Fibroblast of skin of back (primary cell): ENCODE measurements at regions not wholly inside any gene's neighbourhood (a gene's known extent, or its start where the extent isn't known, plus 50 kb on each side); places are given as distances from the start of the nearest gene placed in this dataset.
A peak's percentile ranks its signal among the peaks of the same experiment; 100 is the strongest.

Source experiments
- DNase-seq: peaks from one replicate; pipeline ENCODE4 v3.0.0-alpha.2; 2013

DNA sequence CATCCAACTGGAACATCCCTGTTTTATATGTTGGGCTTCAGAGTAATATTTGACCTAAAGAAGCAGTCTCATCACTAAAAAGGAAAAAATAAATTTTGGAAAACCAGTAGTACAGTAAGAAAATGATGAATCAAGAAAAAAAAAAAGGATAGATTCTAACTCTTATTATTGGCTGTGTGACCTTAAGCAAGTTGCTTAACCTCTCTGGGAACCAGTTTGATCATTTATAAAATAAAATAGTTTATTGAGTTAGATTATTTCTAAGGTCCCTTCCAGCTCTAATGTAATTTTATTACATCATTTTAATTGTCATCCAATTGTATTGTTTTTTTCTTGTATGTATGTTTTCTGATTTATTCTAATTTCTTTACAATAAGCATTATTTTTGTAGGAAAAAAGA, 127.0 kb downstream of the PRELID2 start:
- DNase-seq: no peak

DNA sequence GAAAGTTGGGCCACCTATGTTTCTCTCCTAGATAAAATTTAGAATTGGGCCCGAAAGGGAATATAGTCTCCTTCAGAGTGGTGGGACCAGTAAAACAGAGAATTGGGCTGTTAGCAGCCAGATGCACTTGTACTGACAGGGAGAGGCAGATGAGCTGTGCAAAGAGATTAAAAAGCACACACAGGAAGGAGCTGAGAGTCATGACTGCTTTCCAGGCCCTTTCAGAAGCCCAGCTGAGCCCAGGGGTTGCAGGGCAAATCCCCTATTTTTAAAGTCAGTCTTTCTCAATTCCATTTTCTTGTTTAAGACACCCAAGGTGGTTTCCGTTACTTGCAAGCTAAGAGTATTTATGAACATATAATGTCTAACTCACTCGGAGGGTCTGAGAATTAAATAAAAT, 130.4 kb downstream of the PRELID2 start:
- no peak for DNase-seq

DNA sequence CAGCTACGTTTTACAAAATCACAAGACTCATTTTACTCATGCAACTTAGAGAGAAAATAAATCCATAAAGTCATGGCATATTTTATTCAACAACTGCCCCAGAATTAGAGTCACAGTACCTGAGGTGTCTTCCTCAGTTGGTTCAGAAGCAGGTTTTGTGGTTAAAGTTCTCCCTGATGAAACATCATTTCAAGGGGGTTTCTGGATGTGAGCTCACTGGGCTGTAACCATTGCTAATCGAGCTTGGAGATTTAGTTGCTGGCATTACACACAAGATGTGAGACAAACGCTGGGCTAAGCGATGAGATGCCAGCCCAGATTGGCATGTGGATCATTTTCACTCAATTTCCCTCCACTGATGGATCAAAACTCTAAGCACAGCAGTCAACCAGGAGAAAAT, 131.3 kb downstream of the PRELID2 start:
- DNase-seq: no peak

DNA sequence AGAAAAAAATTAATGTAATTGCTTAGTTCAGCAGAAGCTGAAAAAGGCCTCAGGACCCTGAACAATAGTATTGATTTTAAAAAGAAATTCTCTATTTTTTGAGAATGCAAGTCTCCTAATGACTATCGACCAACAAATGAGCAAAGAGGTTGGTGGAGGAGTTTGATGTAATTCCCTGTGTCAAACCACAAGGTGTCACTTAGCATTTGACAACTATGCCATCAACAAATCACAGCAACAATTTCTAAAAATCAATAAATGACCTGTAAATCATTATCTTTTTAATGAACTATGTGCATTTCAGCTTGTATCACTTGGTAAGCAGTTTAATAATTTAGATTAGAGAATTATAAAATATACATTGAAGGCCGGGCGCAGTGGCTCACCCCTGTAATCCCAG, 133.7 kb downstream of the PRELID2 start:
- DNase-seq: no peak

DNA sequence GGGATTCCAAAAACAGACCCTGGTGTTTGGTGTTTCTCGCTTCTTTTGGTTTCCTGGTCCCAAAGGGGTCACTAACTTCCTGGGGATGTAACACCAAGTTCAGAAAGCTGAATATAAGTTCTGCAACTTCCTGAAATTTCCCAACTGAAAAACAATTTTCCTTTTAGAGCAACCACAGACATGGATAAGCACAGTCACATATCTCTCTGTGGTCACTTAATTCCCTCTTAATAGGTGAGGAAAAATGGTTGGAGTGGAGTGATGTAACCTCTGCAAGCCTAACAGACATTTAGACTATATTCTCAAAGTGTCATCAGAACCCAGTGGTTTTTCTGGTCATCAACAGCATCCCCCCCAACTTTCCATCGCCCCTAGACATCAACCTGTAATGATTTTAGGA, 135.3 kb downstream of the PRELID2 start:
- no peak for DNase-seq

DNA sequence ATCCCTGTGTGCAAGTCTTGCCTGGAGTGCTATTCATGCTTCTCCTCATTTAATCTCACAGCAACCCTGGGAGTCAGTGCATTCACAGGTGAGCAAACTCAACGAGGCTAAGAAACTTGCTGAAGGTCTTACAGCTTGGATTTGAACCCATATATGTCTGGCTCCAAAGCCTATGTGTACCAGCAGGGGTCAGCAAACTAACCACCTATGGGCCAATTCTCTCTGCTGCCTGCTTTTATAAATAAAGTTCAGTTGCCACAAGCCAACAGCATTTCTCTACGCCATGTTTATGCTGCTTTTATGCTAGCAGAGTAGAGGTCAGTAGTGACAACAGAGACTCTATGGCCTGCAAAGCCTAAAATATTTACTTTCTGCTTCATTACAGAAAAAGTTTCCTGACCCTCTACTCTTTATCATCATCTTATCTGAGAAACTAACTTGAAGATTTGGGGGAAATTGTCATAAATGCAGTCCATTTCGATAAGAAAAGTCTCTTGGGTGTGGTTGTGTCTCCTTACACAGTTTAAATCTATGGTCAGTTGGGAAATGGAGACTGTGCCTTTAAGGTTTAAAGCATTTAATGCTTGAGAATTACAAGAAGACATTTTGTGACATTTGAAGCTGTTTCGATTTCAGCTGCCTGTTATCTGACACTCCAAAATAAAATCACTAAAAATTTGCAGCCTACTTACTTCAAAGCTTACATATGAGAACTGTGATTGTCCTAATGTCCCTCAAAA, 137.7 kb downstream of the PRELID2 start:
- peak; percentile 35 for DNase-seq

DNA sequence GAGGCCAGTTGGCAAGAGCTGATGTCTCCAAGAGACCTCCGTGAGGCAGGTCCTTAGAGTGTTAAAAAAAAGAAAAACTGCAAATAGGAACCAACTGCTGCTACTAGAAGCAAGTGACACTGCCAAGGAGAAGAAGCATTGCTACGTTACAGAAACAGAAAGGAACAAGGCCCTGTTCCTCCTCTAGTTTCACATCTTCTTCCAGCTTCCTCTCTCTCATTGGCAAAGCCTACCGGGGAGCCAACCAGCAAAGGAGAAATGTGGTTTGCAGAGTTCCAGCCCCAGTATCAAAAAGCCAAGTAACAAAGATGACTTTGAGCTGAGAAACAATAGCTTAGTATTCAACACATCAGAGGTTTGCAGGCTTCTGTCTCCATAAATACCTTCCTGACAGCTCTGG, 145.9 kb downstream of the PRELID2 start:
- DNase-seq: no peak

DNA sequence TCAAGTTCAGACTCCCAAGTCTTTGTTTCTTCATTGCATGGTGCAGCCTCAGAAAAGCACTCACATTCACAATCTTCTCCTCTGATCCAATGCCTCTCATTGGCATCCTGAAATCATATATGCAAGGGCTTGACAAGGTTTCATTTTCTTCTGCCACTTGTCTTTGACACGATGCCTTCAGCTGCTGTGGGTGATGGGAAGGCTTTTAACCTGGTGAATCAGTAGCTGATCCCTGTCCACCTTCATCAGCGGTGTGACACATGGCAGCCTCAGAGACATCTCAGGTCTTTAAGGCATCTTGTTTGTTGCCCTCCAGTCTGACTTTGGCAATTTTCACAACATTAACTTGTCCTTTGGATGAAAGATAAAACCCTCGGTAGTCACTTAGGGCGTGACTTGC, 147.2 kb downstream of the PRELID2 start:
- no peak for DNase-seq

DNA sequence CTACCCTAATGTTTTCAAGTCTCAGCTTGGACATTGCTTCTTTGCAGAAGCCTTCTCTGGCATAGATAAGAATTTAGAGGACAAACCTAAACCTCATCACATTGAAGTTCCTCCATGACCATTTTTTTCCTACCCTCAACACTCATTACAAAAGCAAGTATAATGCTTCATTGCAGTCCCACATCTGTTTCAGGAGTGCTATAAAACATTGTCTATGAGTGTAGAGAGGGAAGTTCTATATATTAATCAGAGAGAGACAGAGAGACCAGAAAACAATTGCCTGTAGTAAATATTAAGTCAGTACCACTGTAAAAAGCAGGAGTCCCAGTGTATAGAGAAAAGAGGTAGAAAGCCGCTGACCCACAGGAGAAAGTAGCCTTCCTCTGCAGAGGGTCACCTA, 149.7 kb downstream of the PRELID2 start:
- no peak for DNase-seq

DNA sequence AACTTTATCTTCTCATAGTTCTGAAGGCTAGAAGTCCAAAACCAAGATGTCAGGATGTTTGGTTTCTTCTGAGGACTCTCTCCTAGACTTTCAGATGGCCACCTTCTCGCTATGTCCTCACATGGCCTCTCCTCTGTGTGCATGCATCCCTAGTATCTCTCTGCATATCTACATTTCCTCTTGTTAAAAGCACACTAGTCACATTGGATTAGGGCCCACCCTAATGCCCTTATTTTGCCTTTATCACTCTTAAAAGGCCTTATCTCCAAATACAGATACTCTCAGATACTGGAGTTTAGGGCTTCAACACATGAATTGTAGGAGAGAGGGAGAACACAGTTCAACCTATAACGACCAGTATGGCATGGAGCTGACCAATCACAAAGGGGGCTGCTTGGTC, 151.7 kb downstream of the PRELID2 start:
- no peak for DNase-seq

DNA sequence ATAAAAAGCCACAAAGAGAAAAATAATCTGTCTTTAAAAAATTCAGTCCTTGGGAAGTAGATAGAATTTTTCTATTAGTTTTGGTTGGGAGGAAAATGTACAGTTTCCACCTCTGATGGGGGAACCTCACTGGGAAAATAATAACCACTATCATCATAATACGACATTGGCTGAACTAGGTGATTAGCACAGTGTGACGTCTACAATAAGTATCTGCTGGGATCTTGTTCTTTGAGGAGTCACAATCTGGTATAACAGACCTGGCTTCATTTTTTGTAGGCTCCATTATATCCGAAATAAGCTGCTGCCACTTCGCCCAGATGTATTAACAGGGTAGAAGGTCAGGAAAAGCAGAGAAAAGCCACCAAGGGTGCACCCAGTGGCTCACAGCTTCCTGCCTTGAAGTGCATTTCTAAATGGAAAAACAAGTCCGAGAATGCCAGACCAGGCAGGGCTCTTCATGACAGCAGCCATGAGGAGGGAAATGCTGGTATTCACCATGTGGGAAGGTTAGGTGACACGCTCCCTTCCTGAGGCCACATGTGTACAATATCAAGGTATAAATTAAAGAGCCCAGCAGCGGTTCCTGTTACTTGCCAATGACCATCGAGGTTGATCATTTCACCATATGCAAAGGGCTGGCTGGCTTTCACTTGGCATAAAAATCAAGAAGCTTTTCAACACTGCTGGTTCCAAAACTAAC, 152.8 kb downstream of the PRELID2 start:
- DNase-seq: no peak

DNA sequence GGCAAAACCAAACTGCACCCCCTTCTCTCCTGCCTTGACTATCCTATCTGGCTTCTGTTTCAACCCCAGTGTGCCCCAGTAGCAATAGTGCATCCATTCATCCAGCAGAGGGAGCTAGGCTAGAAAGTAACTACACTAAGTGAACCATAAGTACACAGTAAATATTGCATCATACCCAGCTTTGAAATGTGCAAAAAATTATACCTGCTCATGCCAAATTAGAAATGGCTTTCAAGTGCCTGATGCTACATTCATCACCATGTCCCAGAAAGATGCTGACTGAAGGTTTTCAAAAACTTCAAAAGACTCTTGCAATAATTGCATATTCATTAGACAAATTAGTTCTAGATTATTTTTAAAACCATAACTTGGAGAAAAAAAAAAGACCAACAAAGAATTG, 153.5 kb downstream of the PRELID2 start:
- DNase-seq: peak; percentile 67

DNA sequence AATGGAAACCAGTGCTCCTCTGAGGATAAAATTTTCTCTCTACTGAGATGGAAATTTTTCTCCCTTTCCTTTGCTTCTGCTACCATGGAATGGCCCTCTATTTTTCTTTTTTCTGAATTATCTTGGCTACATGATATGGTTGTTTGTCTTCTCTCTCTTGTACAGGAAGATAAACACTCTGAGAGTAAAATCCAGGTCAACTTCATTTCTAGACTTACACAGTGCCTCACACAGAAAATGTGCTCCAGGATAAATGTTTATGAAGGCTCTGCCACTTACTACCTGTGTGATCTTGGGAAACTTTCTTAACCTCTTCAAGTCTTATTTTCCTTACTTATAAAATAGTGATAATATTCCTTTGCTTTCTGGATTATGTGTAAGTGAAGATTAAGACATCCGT, 153.9 kb downstream of the PRELID2 start:
- no peak for DNase-seq

DNA sequence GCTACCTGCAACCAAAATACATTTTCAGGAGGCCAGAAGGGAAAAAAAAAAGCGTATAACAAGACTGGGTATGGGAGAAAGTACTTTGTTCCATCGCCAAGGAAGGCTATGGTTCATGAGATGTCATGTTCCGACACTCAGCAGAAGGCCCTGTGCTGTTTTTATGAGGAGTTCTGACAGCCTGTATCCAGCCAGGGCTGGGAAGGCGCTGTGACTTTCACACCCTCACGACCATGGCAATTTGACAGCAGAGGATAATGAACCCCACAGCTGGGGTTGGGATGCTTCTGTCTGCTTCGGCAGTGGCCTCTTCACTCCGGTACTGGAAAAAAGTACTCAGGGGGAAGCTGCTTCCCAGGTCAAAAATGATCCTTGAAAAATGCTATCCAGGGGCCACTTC, 154.4 kb downstream of the PRELID2 start:
- DNase-seq: no peak

DNA sequence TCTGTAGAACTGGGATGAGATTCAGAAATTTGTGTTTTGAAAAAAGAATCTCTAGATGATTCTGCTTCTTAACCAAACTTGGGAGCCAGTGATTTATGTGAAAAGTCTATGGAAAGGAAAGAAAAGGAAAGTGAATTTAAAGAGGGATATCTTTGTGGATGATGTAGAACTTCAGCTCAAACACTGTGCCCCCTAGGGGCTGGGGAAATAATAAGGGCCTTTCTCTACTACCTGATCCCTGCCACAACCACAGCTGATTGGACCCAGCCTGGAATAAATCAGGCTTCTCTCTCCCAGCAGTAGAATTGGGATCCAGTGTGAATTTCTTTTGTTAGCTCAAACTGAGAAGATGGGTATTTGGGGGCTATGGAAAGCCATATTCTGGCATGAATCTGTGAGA, 155.0 kb downstream of the PRELID2 start:
- DNase-seq: no peak

DNA sequence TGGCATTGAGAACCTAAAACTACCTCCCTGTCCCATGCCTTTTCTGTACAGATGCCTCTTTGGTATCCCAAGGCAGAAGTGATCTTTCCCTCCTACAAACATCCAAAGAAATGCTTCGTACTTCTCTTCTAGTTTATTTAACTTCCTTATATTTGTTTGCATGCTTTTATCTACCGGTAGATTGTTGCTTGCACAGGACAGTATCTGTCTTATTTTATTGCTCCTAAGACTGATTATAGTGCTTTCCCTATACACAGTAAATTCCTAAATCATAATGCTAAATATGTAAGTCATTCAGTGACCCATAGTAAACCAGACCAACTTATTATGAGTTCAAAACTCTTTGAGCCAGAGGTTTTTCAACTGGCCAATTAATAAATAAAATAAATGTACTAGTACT, 156.9 kb downstream of the PRELID2 start:
- no peak for DNase-seq

DNA sequence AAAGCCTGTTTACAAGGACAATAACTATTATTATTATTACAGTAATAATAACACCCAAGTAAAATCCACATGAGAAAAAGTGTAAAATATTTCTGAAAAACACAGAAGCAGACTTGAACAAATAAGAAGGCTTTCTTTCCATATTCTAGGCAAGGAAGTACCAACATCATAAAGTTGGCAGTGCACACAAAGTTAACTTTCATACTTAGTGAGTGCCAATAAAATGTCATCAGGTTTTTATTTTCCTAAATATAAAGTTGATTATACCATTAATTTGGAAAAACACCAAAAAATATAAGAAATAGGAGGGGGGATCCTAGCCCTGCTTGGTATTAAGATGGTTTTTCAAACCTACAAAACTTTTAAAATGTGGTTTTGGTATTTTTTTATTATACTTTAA, 161.4 kb downstream of the PRELID2 start:
- no peak for DNase-seq

DNA sequence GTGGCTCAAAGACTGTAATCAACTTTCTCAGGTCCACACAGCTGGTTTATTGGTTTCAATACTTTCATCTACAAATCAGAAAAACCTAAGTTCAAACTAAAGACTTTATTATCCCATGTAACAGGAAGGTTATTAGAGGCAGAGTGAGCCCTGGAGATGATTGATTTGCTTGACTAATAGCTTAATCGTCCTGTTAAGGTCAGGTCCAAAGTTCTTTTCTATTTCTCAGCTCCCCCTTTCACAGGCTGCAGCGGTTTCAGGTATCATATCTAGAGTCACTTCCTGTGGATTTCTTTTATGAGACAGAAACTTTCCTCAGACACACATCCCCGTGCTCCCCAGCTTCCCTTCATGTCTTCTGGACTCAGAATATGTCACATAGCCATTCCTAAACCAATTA, 166.4 kb downstream of the PRELID2 start:
- DNase-seq: no peak

DNA sequence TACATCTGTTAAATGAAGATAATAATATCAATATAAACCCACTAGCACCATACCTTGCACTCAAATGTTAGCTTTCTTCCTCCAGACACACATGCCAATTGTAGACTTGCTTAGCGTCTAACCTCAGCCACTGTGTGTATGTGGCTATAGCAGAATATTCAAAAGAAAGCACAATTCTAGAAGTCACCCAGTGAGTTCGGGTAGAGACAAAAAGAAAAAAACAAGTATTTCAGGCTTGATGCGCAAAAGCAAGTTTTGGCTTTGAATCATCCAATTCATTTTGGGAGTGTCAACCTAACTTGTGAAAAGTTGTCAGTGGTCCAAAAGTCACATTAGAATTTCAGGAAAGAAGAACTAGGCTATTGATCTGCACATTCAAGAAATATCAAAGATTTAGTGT, 167.4 kb downstream of the PRELID2 start:
- DNase-seq: no peak

DNA sequence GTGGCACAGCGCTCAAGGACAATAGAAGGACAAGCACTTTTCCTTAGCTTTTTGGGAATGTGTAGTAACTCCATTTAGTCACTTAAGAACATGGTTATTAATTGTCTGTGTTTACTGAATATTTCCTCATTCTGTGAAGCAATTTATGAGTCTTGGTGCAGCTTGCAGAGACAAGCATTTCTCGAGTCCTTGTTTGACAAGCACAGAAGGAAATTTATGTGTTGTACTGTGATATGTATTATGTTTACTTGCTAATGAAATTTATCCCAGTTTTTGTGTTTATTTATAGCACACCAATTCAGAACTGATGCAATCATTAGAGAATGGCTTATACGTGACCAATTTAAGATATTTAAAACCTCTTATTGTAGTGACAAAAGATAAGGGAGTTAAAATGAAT, 168.6 kb downstream of the PRELID2 start:
- no peak for DNase-seq

DNA sequence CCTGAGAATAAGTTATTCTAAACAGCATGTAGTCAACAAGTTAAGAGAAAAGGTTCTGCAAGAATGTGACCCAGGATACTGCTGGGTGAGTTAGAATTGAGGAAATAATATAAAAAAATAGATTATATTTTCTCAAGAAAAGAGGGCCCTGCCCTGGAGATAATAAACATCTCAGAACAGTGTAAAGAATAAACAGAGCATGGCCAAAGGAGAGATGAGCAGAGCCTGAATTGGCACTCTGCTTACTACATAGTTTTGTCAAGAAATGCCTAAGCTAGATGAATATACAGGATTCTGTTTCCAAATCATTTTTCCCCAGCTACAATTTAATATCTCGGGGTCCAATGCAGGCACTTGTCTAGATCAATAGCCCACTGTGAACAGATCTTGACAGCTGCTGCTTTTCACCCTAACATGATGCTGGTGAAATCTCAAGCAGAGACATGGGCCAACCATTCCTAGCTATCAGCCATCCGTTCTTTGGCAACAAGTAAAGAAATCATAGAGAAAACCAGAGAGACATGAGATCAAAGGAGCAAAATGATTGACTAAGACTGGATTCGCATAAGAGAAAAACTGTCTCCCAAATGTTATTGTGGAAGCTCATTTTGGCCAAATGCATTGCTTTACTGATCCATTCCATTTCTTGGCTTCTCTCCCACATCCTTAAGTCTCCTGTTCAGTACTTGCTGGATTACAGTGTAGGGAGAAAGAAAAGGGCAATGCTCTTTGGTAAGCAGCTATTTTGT, 173.2 kb downstream of the PRELID2 start:
- no peak for DNase-seq

DNA sequence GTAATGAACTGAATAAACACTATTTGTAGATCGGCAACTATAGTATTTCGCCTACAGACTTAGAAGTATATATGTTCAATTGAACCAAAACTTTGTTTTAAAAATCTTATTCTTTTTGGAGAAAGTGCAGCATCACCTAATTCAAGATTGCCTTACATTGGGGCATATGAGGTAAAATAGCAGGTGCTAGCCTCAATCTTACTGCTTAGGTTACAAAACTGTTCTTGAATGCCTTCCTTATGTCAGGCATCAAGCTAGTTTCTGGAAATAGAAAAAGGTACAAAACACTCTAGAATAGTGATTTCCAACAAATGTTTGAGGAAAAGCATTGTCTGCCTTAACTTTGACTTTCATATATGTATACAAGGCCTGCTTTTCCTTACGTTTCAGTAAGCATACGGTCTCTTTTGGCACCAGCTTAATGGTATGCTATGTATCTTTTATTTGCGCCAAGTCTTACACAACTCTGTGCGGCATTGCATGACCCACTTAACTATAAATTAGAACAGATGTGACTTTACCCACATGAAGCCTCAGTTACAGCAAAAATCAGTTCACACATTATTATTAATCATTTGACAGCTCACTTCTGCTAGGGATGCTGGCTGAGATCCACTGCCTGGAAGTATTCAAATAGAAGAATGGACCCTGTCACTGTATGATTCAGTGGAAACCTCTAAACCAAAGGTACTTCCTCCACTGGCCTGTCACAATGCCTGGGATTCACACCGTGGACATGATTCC, 174.1 kb downstream of the PRELID2 start:
- DNase-seq: peak; percentile 5

DNA sequence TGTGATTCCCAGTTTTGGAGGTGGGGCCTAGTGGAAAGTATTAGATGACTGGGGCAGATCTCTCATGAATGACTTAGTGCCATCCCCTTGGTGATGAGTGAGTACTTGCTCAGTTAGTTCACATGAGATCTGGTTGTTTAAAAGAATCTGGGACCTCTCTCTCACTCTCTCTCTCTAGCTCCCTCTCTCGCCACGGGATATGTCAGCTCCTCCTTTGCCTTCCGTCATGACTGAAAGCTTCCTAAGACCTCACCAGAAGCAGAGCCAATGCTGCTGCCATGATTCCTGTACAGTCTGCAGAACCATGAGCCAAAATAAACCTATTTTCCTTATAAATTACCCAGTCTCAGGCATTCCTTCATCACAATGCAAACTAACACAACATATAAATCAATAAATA, 176.7 kb downstream of the PRELID2 start:
- no peak for DNase-seq
